G401 (cell line): ENCODE measurements at regions not wholly inside any gene's neighbourhood (a gene's known extent, or its start where the extent isn't known, plus 50 kb on each side); places are given as distances from the start of the nearest gene placed in this dataset.

Source experiments
- DNase-seq: peaks from one replicate; pipeline ENCODE4 v3.0.0-alpha.2; 2015; ENCODE audit warnings: low spot score
- in situ Hi-C: cut with HindIII; loops from 2 replicates; pipeline ENCODE4 v1.10.0; 2016; ENCODE audit warnings: low sequenced_read_pairs, mixed read lengths

- DNase-seq = no peak
- in situ Hi-C loops = no loop called here
Observed at GRCh38 chr21:24289539-24289938, 1317.7 kb downstream of the MRPL39 start.

- in situ Hi-C loops = no loop called here
- DNase-seq = no peak
Observed at GRCh38 chr21:24280596-24280995, 1326.7 kb downstream of the MRPL39 start.

GRCh38 chr21:24278711-24279110 lies 1328.6 kb downstream of the MRPL39 start:
- DNase-seq = no peak
- in situ Hi-C loops = no loop called here

GRCh38 chr21:24276204-24276603 lies 1331.1 kb downstream of the MRPL39 start:
- in situ Hi-C loops = no loop called here
- DNase-seq = no peak

- in situ Hi-C loops = no loop called here
Observed at GRCh38 chr21:24275616-24276015, 1331.7 kb downstream of the MRPL39 start.

GRCh38 chr21:24272521-24272938 lies 1334.8 kb downstream of the MRPL39 start:
- in situ Hi-C loops = no loop called here

More at GRCh38 chr21:24275616-24276015, 1331.7 kb downstream of the MRPL39 start:
- no peak for DNase-seq

GRCh38 chr21:24265987-24266386 lies 1341.3 kb downstream of the MRPL39 start:
- no peak for DNase-seq
- in situ Hi-C loops = no loop called here

More at GRCh38 chr21:24272521-24272938, 1334.8 kb downstream of the MRPL39 start:
- DNase-seq = no peak

GRCh38 chr21:24260751-24261150 lies 1346.5 kb downstream of the MRPL39 start:
- DNase-seq = no peak
- in situ Hi-C loops = no loop called here

GRCh38 chr21:24259241-24259640 lies 1348.0 kb downstream of the MRPL39 start:
- DNase-seq = no peak
- in situ Hi-C loops = no loop called here

- in situ Hi-C loops = no loop called here
- no peak for DNase-seq
Observed at GRCh38 chr21:24255591-24255990, 1351.7 kb downstream of the MRPL39 start.

GRCh38 chr21:24225431-24225830 lies 1381.8 kb downstream of the MRPL39 start:
- no peak for DNase-seq
- in situ Hi-C loops = no loop called here

- in situ Hi-C loops = no loop called here
Observed at GRCh38 chr21:24224422-24224821, 1382.9 kb downstream of the MRPL39 start.

GRCh38 chr21:24223624-24224023 lies 1383.7 kb downstream of the MRPL39 start:
- in situ Hi-C loops = no loop called here
- DNase-seq = no peak

More at GRCh38 chr21:24224422-24224821, 1382.9 kb downstream of the MRPL39 start:
- no peak for DNase-seq

- in situ Hi-C loops = no loop called here
- no peak for DNase-seq
Observed at GRCh38 chr21:24222676-24223075, 1384.6 kb downstream of the MRPL39 start.

GRCh38 chr21:24220446-24220845 lies 1386.8 kb downstream of the MRPL39 start:
- in situ Hi-C loops = no loop called here

GRCh38 chr21:24217151-24217550 lies 1390.1 kb downstream of the MRPL39 start:
- no peak for DNase-seq
- in situ Hi-C loops = no loop called here

More at GRCh38 chr21:24220446-24220845, 1386.8 kb downstream of the MRPL39 start:
- DNase-seq = no peak

- DNase-seq = no peak
- in situ Hi-C loops = no loop called here
Observed at GRCh38 chr21:24210130-24210529, 1397.2 kb downstream of the MRPL39 start.

- in situ Hi-C loops = no loop called here
- no peak for DNase-seq
Observed at GRCh38 chr21:24208562-24209260, 1398.6 kb downstream of the MRPL39 start.

- in situ Hi-C loops = no loop called here
- DNase-seq = no peak
Observed at GRCh38 chr21:24205319-24205718, 1402.0 kb downstream of the MRPL39 start.

- DNase-seq = no peak
- in situ Hi-C loops = no loop called here
Observed at GRCh38 chr21:24204641-24205040, 1402.6 kb downstream of the MRPL39 start.

- in situ Hi-C loops = no loop called here
- no peak for DNase-seq
Observed at GRCh38 chr21:24200052-24200451, 1407.2 kb downstream of the MRPL39 start.
